H1 (cell line): ENCODE measurements at regions not wholly inside any gene's neighbourhood (a gene's known extent, or its start where the extent isn't known, plus 50 kb on each side); places are given as distances from the start of the nearest gene placed in this dataset.

Experiments used
- CTCF ChIA-PET: fragments of 300-600 bp; sonication (Branson Sonifier 250); formaldehyde crosslinking; loops from one replicate; lab custom pipeline; 2021; ENCODE audit not compliant: partially characterized antibody; lab: Charles Lee
- POLR2A ChIA-PET: fragments of 300-600 bp; sonication (Branson Sonifier 250); formaldehyde crosslinking; loops from one replicate; lab custom pipeline; 2021; ENCODE audit warnings: inconsistent platforms; ENCODE audit not compliant: partially characterized antibody; lab: Charles Lee
- DNase-seq, 2 experiments: peaks; one replicate each; pipeline versions ENCODE4 v3.0.0 to v3.0.0-alpha.2; 2010 to 2022; ENCODE audit warnings: low spot score in 2 of 2, low read depth in 1 of 2, mixed read lengths in 1 of 2
- FAIRE-seq: peaks from 2 replicates; lab custom pipeline; 2011; peaks lifted over from hg19 to GRCh38; lab: Jason Lieb, UNC
- H2AFZ ChIP-seq: 2 replicates; pipeline ENCODE4 v1.8.1; 2012; ENCODE audit warnings: low read length, inconsistent platforms
- H2AK5ac ChIP-seq: 2 replicates; pipeline ENCODE4 v1.6.1; 2013; ENCODE audit warnings: low read depth, low read length
- H2BK120ac ChIP-seq: replicated peaks from 2 replicates; pipeline ENCODE3; 2013; ENCODE audit warnings: low read depth, low read length, inconsistent platforms
- H2BK12ac ChIP-seq: 2 replicates; pipeline ENCODE4 v1.6.1; 2013; ENCODE audit warnings: low read depth, low read length
- H2BK15ac ChIP-seq: 2 replicates; pipeline ENCODE4 v1.6.1; 2013; ENCODE audit warnings: low read length
- H2BK20ac ChIP-seq: 2 replicates; pipeline ENCODE4 v1.6.1; 2013; ENCODE audit warnings: low read length
- H2BK5ac ChIP-seq: 2 replicates; pipeline ENCODE4 v1.6.1; 2013; ENCODE audit warnings: low read depth, low read length
- H3K14ac ChIP-seq: 2 replicates; pipeline ENCODE4 v1.6.1; 2013; ENCODE audit warnings: inconsistent platforms; ENCODE audit not compliant: insufficient read length
- H3K18ac ChIP-seq: 2 replicates; pipeline ENCODE4 v1.6.1; 2013; ENCODE audit warnings: low read length; ENCODE audit errors: extremely low read depth
- H3K23ac ChIP-seq: 2 replicates; pipeline ENCODE4 v1.6.1; 2013; ENCODE audit warnings: inconsistent platforms; ENCODE audit not compliant: insufficient read length
- H3K23me2 ChIP-seq: 2 replicates; pipeline ENCODE4 v1.6.1; 2013; ENCODE audit warnings: low read depth, low read length
- H3K27ac ChIP-seq: 2 replicates; pipeline ENCODE4 v1.6.1; 2011; ENCODE audit warnings: low read depth, low read length, inconsistent platforms
- H3K27me3 ChIP-seq, 4 experiments: replicated peaks in 1 of 4; 1 replicate in 1 of 4; 2 replicates in 3 of 4; pipeline versions ENCODE4 v1.6.1 to v1.8.1; 2011 to 2013; ENCODE audit warnings: low read length in 3 of 4, mild to moderate bottlenecking in 3 of 4, inconsistent platforms in 2 of 4, mixed read lengths in 2 of 4, moderate library complexity in 1 of 4; ENCODE audit not compliant: control insufficient read depth in 3 of 4, insufficient read depth in 3 of 4; ENCODE audit errors: extremely low read depth in 1 of 4
- H3K36me3 ChIP-seq, 4 experiments: 2 replicates each; pipeline versions ENCODE4 v1.6.1 to v1.8.1; 2011 to 2013; ENCODE audit warnings: mild to moderate bottlenecking in 4 of 4, low read length in 3 of 4, moderate library complexity in 2 of 4, control low read depth in 1 of 4, inconsistent platforms in 1 of 4; ENCODE audit not compliant: insufficient read depth in 4 of 4, control insufficient read depth in 2 of 4
- H3K4ac ChIP-seq: replicated peaks from 2 replicates; pipeline ENCODE3; 2013; ENCODE audit warnings: low read length, low read depth, mixed read lengths, inconsistent platforms; ENCODE audit not compliant: insufficient read length
- H3K4me1 ChIP-seq, 4 experiments: replicated peaks in 1 of 4; 1 replicate in 1 of 4; 2 replicates in 3 of 4; pipeline versions ENCODE4 v1.6.1 to v1.8.1; 2011 to 2013; ENCODE audit warnings: low read length in 3 of 4, inconsistent platforms in 2 of 4, mixed read lengths in 1 of 4; ENCODE audit not compliant: insufficient read depth in 4 of 4, control insufficient read depth in 3 of 4
- H3K4me2 ChIP-seq, 2 experiments: 2 replicates each; pipeline versions ENCODE4 v1.6.1 to v1.8.1; 2011 to 2013; ENCODE audit warnings: low read depth in 2 of 2, low read length in 2 of 2, control low read depth in 1 of 2, inconsistent platforms in 1 of 2, mild to moderate bottlenecking in 1 of 2; ENCODE audit not compliant: insufficient read depth in 1 of 2
- H3K4me3 ChIP-seq, 4 experiments: fragments of 200-600, 300-600 bp in 1 of 4; sonication (generic), shearing (Covaris generic), sonication (Bioruptor Twin) in 1 of 4; 2 replicates each; pipeline versions ENCODE4 v1.5.1 to v1.8.1; 2011 to 2016; ENCODE audit warnings: low read length in 4 of 4, low read depth in 3 of 4, control low read depth in 2 of 4, inconsistent platforms in 2 of 4, mild to moderate bottlenecking in 2 of 4, mixed read lengths in 1 of 4, moderate library complexity in 1 of 4; ENCODE audit not compliant: insufficient read depth in 2 of 4; ENCODE audit errors: extremely low read depth in 1 of 4
- H3K56ac ChIP-seq: replicated peaks from 2 replicates; pipeline ENCODE3; 2013; ENCODE audit warnings: low read depth, mild to moderate bottlenecking, mixed read lengths, low read length, inconsistent platforms; ENCODE audit not compliant: insufficient read length
- H3K79me1 ChIP-seq: 2 replicates; pipeline ENCODE4 v1.6.1; 2013; ENCODE audit warnings: low read depth, low read length, control low read depth
- H3K79me2 ChIP-seq, 2 experiments: 2 replicates each; pipeline versions ENCODE4 v1.6.1 to v1.8.1; 2012 to 2013; ENCODE audit warnings: low read length in 2 of 2, mild to moderate bottlenecking in 2 of 2, inconsistent platforms in 1 of 2; ENCODE audit not compliant: insufficient read depth in 2 of 2, control insufficient read depth in 1 of 2
- H3K9ac ChIP-seq, 4 experiments: replicated peaks in 1 of 4; 1 replicate in 1 of 4; 2 replicates in 3 of 4; pipeline versions ENCODE4 v1.6.1 to v1.8.1; 2011 to 2013; ENCODE audit warnings: low read depth in 3 of 4, low read length in 3 of 4, control low read depth in 2 of 4, mild to moderate bottlenecking in 2 of 4, moderate library complexity in 2 of 4, inconsistent platforms in 1 of 4; ENCODE audit errors: extremely low read depth in 1 of 4
- H3K9me3 ChIP-seq, 2 experiments: 2 replicates each; pipeline versions ENCODE4 v1.6.1 to v1.8.1; 2012 to 2013; ENCODE audit warnings: mild to moderate bottlenecking in 2 of 2, moderate library complexity in 2 of 2, control low read depth in 1 of 2, inconsistent platforms in 1 of 2, low read depth in 1 of 2, low read length in 1 of 2, mixed read lengths in 1 of 2; ENCODE audit not compliant: insufficient read depth in 2 of 2
- H4K20me1 ChIP-seq, 2 experiments: replicated peaks in 1 of 2; 2 replicates each; pipeline versions ENCODE3 to v1.8.1; 2011 to 2013; ENCODE audit warnings: inconsistent platforms in 2 of 2, low read length in 2 of 2, mild to moderate bottlenecking in 1 of 2; ENCODE audit not compliant: insufficient read depth in 2 of 2, control insufficient read depth in 1 of 2
- H4K5ac ChIP-seq: 2 replicates; pipeline ENCODE4 v1.6.1; 2013; ENCODE audit warnings: low read length, low read depth, mixed read lengths, inconsistent platforms; ENCODE audit not compliant: insufficient read length
- H4K8ac ChIP-seq: 2 replicates; pipeline ENCODE4 v1.8.0; 2013; ENCODE audit warnings: mild to moderate bottlenecking, moderate library complexity, low read length, inconsistent platforms; ENCODE audit not compliant: insufficient read depth; ENCODE audit errors: extremely low read depth
- H4K91ac ChIP-seq: replicated peaks from 2 replicates; pipeline ENCODE3; 2013; ENCODE audit warnings: low read length, mixed read lengths, inconsistent platforms; ENCODE audit not compliant: insufficient read length
- ATF2 ChIP-seq: IDR thresholded peaks from 2 replicates; pipeline ENCODE4 v1.6.1; 2012; ENCODE audit warnings: low read length, inconsistent platforms
- BCL11A ChIP-seq, 2 experiments: IDR thresholded peaks; one replicate each; pipeline ENCODE4 v1.6.1; 2011; ENCODE audit warnings: low read depth in 2 of 2, low read length in 2 of 2, mild to moderate bottlenecking in 2 of 2
- CHD2 ChIP-seq: IDR thresholded peaks from 2 replicates; pipeline ENCODE4 v1.6.1; 2012; ENCODE audit warnings: low read length, improper control_type of control experiment
- EP300 ChIP-seq, 2 experiments: IDR thresholded peaks; 1 replicate in 1 of 2; 2 replicates in 1 of 2; pipeline ENCODE4 v1.6.1; 2011 to 2012; ENCODE audit warnings: low read depth in 2 of 2, low read length in 2 of 2, mild to moderate bottlenecking in 2 of 2, borderline replicate concordance in 1 of 2, inconsistent platforms in 1 of 2, moderate library complexity in 1 of 2
- JUN ChIP-seq: IDR thresholded peaks from 2 replicates; pipeline ENCODE4 v1.6.1; 2011; ENCODE audit warnings: low read depth, mild to moderate bottlenecking, improper control_type of control experiment, low read length
- KDM4A ChIP-seq: IDR thresholded peaks from one replicate; pipeline ENCODE4 v1.7.1; 2012; ENCODE audit warnings: low read depth, mild to moderate bottlenecking, moderate library complexity, low read length, inconsistent platforms; ENCODE audit not compliant: severe bottlenecking
- PHF8 ChIP-seq: fragments of 200-600 bp; sonication (generic); conservative IDR thresholded peaks from 2 replicates; pipeline ENCODE4 v1.7.1; 2012; ENCODE audit warnings: low read depth, mild to moderate bottlenecking, inconsistent platforms, low read length, moderate library complexity
- RXRA ChIP-seq: IDR thresholded peaks from 2 replicates; pipeline ENCODE4 v1.6.1; 2011; ENCODE audit warnings: low read depth, mild to moderate bottlenecking, low read length, moderate library complexity; ENCODE audit not compliant: insufficient read depth
- SIX5 ChIP-seq: IDR thresholded peaks from 2 replicates; pipeline ENCODE4 v1.6.1; 2011; ENCODE audit warnings: mild to moderate bottlenecking, low read depth, low read length
- TAF7 ChIP-seq: optimal IDR thresholded peaks from 2 replicates; pipeline ENCODE3; 2011; ENCODE audit warnings: low read depth, mild to moderate bottlenecking, inconsistent platforms, low read length, moderate library complexity, borderline replicate concordance
- YY1 ChIP-seq: IDR thresholded peaks from 2 replicates; pipeline ENCODE4 v1.6.1; 2011; ENCODE audit warnings: low read depth, mild to moderate bottlenecking, low read length
- WGBS, 2 experiments: shearing (Covaris generic) in 1 of 2; methylation state at CpG; one replicate each; pipeline versions ENCODE4 v1.1.6 to v1.1.7; 2013 to 2015; ENCODE audit warnings: low lambda C conversion rate in 2 of 2, mixed read lengths in 2 of 2, inconsistent platforms in 1 of 2, low coverage in 1 of 2, missing lambda C conversion rate in 1 of 2; ENCODE audit not compliant: insufficient replicate concordance in 2 of 2, insufficient coverage in 1 of 2, insufficient read length in 1 of 2; ENCODE audit errors: extremely low coverage in 1 of 2, missing lambda C conversion rate in 1 of 2; 5-methylcytosine and 5-hydroxymethylcytosine counted together
- TF ChIP-seq, protein P1 (sequence below): IDR thresholded peaks from 2 replicates; pipeline ENCODE4 v1.6.1; 2011; ENCODE audit warnings: low read depth, mild to moderate bottlenecking, low read length; ENCODE audit not compliant: insufficient read depth

DNA sequence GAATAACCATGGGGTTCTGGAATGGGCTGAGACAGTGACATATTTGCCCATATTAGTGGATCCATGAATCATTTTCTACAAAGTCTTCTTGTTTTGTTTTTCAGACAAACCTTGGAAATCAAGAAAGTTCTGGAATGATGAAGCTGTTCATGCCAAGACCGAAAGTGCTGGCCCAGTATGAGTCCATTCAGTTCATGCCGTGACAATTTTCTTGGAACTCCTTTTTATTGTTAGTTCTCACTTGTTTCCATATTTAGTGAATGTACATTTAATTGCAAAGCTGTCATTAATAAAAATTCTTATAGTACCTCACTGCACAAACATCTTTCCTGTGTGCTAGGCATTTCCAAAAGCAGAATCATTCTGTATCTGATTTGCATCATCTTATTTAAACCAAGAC is 100.6 kb upstream of the KCNJ15 start:
- Histone ChIP-seq H2AFZ (no peak overlapping the region), H4K91ac (no peak overlapping the region), H3K79me1 (no peaks in the 10 kb centered on the region), H3K23ac (no peak overlapping the region), H2BK20ac (no peak overlapping the region), H2BK5ac (no peak overlapping the region), H4K20me1 (no peaks in the 10 kb centered on the region), H3K4me3 (no peak overlapping the region), H2AK5ac (no peak overlapping the region), H3K4ac (no peak overlapping the region), H3K56ac (no peak overlapping the region), H3K9ac (no peak overlapping the region), H3K14ac (no peak overlapping the region), H3K4me1 (no peaks in the 10 kb centered on the region), H2BK15ac (no peak overlapping the region), H3K23me2 (no peaks in the 10 kb centered on the region), H3K27ac (no peak overlapping the region), H3K18ac (no peak overlapping the region), H3K9me3 (no peaks in the 10 kb centered on the region), H2BK12ac (no peak overlapping the region), H3K4me2 (no peak overlapping the region), H3K79me2 (no peaks in the 10 kb centered on the region), H4K8ac (no peak overlapping the region), H3K27me3 (no peaks in the 10 kb centered on the region; a peak in 2 of 7 replicates), H3K36me3 (no peaks in the 10 kb centered on the region), H2BK120ac (no peak overlapping the region), H4K5ac (no peak overlapping the region)
- no peak for DNase-seq
- CTCF ChIA-PET, result interaction anchor here (0.6 to 7.3 kb wide), 7 partner anchors 8 to 1214 kb away, joined by 3 to 73 read pairs (median 27); no protein-coding TSS in a partner anchor
- WGBS, 2 experiments, result 92% methylated on average over 2 of the region's 2 CpGs; no CpG with 5 or more reads in 1 of the 2 experiments
- POLR2A ChIA-PET, result no interaction called here
- no peak for FAIRE-seq
- no peak for TF ChIP-seq JUN
- no peak for TF ChIP-seq RXRA
- TF ChIP-seq ATF2, result no peak
- TF ChIP-seq BCL11A (IDR thresholded peaks at IDR 0.05; ENCODE audit: low read depth in 2 of 2, low read length in 2 of 2), result no peak
- no peak for TF ChIP-seq SIX5
- TF ChIP-seq EP300 (IDR thresholded peaks at IDR 0.05; ENCODE audit: borderline replicate concordance in 1 of 2, low read depth in 2 of 2, low read length in 2 of 2), result no peak
- TF ChIP-seq CHD2, result no peak
- TF ChIP-seq TAF7, result no peak
- TF ChIP-seq KDM4A, result no peak
- no peak for TF ChIP-seq YY1
- TF ChIP-seq PHF8, result no peak
- TF ChIP-seq, protein P1, sequence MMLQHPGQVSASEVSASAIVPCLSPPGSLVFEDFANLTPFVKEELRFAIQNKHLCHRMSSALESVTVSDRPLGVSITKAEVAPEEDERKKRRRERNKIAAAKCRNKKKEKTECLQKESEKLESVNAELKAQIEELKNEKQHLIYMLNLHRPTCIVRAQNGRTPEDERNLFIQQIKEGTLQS, result no peak
